ENCODE measurements at regions not wholly inside any gene's neighbourhood (a gene's known extent, or its start where the extent isn't known, plus 50 kb on each side); places are given as distances from the start of the nearest gene placed in this dataset.

- no peak for TF ChIP-seq CTCF (conservative IDR thresholded peaks at IDR 0.05)
- TF ChIP-seq ZFX (IDR thresholded peaks at IDR 0.05): no peak
These were observed 156.5 kb upstream of the TSC22D1 start for GRCh38 chr13:44732503-44733098.
